Skeletal muscle cell (primary cell): ENCODE measurements at regions not wholly inside any gene's neighbourhood (a gene's known extent, or its start where the extent isn't known, plus 50 kb on each side); places are given as distances from the start of the nearest gene placed in this dataset.
"Not testable (repeated sequence)": the region's sequence is repeated elsewhere in the genome, so short reads cannot be mapped to it uniquely, and the experiment has no call there.

Experiments
- DNase-seq: peaks from one replicate; pipeline ENCODE4 v3.0.0-alpha.2; 2010; ENCODE audit warnings: low read depth
- H3K4me3 ChIP-seq: 2 replicates; pipeline ENCODE4 v1.5.1; 2011; ENCODE audit warnings: low read depth, mild to moderate bottlenecking, control low read depth, low read length, moderate library complexity

DNA sequence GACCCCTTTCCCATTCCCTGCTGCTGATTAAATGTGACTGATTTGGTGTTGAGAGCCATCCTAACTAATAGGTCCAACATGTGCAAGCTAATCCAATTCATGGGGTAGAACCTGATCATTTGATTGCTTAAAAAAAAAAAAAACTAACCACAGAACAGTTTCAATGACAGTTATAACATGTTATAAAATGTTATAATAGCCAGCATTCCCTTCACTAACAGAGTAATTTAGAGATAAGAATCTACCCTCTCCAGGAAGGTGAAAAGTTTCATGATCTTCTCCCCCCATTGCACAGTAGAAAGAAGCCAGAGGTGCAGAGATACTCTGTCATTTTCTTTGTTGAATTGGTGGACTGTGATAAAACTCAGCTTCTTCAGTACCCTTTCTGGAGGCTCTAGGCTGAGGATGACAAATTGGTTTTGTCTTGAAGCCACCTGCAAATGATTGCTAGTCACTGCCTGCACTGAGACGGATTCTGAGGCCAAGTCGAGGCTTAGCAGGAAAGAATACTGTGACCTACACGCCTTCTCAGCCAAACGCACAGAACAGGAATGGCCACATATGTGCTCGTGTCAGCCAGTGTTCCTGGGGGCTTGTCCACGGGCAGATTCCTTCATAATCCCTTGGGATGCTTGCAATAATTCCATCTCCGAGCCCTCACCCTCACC is 215.7 kb upstream of the IRF2BP2 start:
- no peak overlapping the region for H3K4me3 ChIP-seq
- DNase-seq = no peak

DNA sequence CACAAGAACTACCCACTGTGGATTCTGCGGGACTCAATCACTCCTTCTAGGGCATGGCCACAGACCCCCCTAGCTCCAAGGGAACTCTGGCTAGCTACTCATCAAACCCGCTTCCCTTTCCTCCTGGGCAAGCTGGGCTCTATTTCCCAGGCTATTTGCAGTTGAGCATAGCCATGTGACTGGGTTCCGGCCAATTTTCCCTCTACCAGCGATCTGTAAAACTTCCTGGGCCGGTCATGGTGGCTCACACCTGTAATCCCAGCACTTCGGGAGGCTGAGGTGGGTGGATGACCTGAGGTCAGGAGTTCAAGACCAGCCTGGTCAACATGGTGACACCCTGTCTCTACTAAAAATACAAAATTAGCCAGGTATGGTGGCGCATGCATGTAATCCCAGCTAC is 214.9 kb upstream of the IRF2BP2 start:
- not testable (repeated sequence) for H3K4me3 ChIP-seq, DNase-seq

- H3K4me3 ChIP-seq = no peak overlapping the region
- DNase-seq = no peak
Observed at GRCh38 chr1:234823191-234824176, 213.5 kb upstream of the IRF2BP2 start.

DNA sequence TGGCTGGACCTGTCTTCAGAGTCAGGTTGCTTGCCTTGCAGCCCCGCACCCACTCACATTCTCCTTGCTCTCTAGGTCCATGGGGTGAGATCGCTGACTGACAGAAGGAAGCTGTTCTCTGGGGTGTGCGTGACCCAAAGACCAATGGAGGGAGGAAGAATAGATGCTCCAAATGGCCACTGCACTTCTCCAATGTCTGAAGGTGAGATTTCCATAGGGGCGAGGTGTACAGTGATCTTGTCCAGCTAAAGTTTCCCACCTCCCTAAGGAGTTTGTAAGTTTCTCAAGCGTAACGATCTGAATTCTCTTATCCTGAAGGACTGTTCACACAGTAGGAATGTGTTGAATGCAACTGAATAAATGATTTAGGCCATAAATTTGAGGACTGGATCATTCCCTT is 211.9 kb upstream of the IRF2BP2 start:
- H3K4me3 ChIP-seq = no peak overlapping the region
- DNase-seq = no peak

DNA sequence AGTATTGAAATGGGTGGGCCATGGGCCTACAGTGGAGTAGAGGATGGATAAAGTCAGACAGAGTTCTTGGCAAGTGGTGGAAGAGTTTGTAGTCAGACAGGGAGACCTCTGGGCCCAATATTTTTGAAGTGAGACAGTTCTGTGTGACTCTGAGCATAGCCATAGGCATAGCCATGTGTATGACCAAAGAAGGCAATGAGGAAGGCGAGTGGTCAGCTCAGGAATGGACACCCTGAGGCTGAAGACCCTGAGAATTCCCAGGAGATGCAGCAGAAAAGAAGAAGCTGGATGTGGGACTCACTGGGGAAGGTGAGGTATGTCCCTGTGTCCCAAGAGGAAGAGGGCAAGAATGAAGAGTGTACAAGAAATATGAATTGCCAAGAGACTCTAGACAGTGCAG is 210.6 kb upstream of the IRF2BP2 start:
- DNase-seq = no peak
- H3K4me3 ChIP-seq = no peak overlapping the region

DNA sequence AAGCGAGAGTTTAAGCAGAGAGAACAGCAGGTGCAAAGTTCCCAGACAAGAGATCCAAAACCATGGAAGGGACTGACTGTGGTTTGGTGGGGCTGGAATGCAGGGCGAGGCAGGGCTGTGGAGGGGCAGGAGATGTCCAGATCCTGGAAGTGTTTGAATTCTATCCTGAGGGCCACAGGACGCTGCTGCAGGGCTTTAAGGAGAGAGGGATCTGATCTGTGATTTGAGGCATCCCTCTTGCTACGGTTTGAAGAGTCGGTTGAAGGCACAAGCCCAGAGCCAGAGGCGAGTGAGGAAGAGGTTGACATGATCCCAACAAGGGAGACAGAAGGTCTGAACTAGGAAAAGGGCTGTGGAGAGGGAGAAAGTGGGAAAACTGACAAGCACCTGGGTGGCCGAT is 209.9 kb upstream of the IRF2BP2 start:
- not testable (repeated sequence) for H3K4me3 ChIP-seq, DNase-seq

GRCh38 chr1:234818040-234818387 is 208.0 kb upstream of the IRF2BP2 start:
- DNase-seq = not testable (repeated sequence)

DNA sequence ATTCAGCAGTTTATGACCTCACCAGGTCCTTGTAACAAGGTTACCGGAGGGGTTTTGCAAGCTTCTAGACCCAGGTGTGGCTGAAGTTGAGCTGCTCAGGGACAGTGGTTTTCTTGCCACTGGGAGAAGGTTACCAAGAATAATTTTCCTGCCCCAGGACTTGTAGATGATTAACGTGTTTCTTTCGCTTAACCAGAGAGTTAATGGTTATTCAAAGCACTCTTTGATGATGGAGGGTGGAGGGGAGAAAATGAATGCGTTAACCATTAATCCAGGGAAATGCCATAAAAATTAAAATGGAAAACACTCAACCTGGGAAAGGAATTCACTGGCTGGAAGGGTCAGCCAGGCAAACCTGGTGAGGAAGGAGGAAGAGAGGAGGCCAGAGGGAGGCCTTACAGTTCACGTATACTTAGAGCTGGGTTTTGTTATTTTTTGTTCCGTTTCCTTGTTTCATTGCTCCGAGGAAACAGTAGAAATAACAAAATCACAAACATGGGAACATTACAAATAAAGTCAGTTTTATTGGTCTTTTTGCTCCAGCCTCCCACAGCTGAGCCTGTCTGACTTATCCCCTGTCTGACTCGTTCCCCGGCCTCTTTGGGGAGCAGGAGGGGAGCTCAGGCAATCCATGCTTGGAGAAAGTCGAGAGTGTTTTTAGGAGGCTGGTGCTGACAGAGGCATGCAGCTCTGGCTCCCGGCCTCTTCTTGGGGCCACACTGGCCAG is 207.5 kb upstream of the IRF2BP2 start:
- DNase-seq = not testable (repeated sequence)

More at GRCh38 chr1:234818040-234818387, 208.0 kb upstream of the IRF2BP2 start:
- H3K4me3 ChIP-seq = not testable (repeated sequence)

DNA sequence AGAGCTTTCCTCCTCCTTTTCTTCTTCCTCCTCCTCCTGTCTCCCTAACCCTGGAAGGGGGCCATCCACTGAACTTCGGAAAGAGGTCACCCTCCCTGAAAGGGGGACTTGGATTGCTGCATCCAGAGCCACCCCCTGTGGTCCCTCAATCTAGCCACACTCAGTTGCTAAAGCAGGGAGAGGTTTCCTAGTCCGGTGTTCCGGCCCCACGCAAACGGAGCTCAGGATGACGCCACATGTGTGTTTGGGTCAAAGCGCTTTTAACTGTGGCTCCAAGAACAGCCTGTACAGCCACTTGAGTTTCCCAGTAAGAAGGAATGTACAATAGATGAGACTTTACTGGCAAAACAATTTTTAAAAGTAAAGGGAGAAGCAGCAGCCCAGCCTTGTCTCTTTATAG is 206.9 kb upstream of the IRF2BP2 start:
- peak; percentile 35 for DNase-seq
- H3K4me3 ChIP-seq = not testable (repeated sequence)

More for the DNA sequence above, 207.5 kb upstream of the IRF2BP2 start:
- H3K4me3 ChIP-seq = not testable (repeated sequence)

DNA sequence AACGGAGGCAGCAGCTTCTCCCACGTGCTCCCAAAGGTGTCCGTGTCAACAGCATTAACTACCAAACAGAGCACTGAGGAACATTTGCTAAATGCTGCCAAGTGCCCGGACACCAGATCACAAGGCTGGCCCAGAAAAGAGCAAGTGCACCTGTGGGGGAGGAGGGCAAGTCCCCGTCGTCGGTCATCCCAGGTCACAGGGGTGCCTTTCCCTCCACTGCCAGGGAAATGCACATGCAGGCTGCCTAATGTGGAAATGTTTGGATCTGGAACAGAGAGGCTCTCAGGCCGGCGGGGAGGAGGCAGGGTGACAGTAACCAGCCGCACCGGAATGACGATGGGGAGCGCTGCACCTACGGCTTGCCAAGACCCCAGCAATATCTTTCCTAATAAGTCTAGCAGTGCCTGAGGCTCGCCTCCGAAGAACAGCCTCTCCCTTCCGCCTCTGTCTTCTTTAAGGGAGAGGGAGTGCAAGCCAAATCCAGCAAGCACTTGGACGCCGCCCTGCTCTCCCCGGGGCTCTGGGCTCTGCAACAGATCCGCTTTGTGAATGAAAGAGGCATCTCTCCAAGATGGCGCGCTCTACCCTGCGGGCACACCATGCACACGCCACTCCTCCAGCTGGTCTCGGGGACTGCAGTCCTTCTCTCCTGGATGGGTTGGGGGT is 206.3 kb upstream of the IRF2BP2 start:
- not testable (repeated sequence) for H3K4me3 ChIP-seq, DNase-seq

DNA sequence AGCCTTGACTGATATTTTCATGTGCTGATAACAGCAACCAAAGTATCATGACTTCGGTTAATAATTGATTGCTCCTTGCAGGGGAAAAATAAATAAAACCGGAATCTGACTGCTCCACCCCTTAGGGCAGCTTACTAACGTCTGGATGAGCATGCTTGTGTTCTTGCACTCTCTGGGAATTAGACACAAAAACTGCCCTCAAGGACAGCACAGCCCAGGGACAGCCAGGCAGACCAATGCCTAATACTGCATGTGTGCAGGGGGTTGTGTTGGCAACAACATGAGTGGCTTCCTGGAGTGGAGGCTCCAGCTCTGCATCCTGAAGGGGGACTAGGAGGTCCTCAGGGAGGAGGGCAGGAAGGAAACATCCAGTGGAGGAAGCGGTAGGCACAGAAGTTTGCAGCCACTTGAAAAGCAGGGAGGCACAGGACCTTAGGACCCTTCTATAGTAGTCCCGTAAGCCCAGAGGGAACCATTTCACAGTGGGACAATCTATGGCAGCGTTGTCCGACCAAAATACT is 205.4 kb upstream of the IRF2BP2 start:
- DNase-seq, H3K4me3 ChIP-seq: not testable (repeated sequence)

- H3K4me3 ChIP-seq, DNase-seq: not testable (repeated sequence)
Observed at GRCh38 chr1:234814235-234814634, 204.3 kb upstream of the IRF2BP2 start.

GRCh38 chr1:234811824-234812223 is 201.8 kb upstream of the IRF2BP2 start:
- peak; percentile 84 for DNase-seq
- H3K4me3 ChIP-seq = not testable (repeated sequence)

GRCh38 chr1:234810726-234811125 is 200.7 kb upstream of the IRF2BP2 start:
- H3K4me3 ChIP-seq, DNase-seq: not testable (repeated sequence)

GRCh38 chr1:234809854-234810245 is 199.9 kb upstream of the IRF2BP2 start:
- H3K4me3 ChIP-seq, DNase-seq: not testable (repeated sequence)

DNA sequence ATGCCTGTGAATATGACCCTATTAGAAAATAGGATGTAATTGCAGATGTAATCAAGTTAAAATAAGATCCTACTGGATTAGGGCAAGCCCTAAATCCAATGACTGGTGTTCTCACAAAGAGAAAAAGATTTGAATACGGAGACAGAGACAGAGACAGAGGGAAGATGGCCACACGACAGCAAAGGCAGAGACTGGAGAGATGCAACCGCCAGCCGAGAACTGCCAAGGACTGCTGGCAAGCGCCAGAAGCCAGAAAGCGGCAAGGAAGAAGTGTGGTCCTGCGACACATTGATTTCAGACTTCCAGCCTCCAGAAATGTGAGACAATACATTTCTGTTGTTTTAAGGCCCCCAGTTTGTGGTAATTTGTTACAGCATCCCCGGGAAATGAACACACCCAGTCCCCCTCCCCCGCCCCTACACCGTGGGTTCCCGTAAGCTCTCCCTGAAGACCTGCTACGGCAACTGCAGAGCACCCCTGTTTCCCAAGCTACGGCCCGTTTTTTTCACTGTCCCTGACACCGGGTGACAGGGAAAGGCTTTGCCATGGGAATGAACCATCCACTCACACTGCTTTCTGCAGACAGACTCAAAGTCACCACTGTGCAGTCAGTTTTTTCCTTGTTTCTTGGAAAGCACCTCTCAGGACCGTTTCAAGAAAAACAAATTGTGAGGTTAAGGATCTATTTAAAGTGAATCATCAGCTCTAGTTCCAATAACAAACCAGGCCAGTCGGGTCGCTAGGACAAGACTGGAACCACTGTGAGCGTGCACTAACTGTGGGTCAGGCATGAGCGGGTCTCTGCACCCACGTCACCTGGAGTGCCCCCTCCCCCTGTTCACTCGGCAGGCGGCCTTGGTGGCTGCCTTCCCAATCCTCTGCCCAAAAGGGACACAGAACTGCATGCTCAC is 199.2 kb upstream of the IRF2BP2 start:
- H3K4me3 ChIP-seq, DNase-seq: not testable (repeated sequence)

GRCh38 chr1:234808459-234808858 is 198.5 kb upstream of the IRF2BP2 start:
- not testable (repeated sequence) for H3K4me3 ChIP-seq, DNase-seq

DNA sequence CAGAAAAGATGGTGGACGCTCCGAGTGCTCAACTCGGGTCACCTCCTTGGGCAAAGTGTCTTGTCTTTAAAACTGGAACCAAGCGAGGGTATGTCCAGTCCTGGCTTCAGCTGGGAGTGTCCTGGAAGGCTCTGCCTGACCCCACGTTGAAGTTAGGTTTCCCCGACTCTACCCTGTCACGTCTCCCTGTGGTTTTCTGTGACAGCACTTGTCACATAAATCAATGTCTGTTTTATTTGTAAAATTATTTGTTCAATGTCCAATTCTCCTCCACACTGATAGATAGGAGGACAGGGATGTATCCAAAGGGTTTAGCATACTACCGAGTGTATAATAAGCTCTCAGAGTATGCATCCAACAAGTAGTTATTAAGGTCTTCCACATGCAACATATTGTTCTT is 197.7 kb upstream of the IRF2BP2 start:
- not testable (repeated sequence) for H3K4me3 ChIP-seq, DNase-seq
